GM21528 (cell line): ENCODE measurements at regions not wholly inside any gene's neighbourhood (a gene's known extent, or its start where the extent isn't known, plus 50 kb on each side); places are given as distances from the start of the nearest gene placed in this dataset.
"Not testable (repeated sequence)": the region's sequence is repeated elsewhere in the genome, so short reads cannot be mapped to it uniquely, and the experiment has no call there.

Source experiments
- ATAC-seq: cut with Tn5 transposase; IDR thresholded peaks from one replicate; pipeline ENCODE4 v1.9.1; 2021; ENCODE audit warnings: mild to moderate bottlenecking, moderate library complexity; ENCODE audit not compliant: unreplicated experiment, low FRiP score

DNA sequence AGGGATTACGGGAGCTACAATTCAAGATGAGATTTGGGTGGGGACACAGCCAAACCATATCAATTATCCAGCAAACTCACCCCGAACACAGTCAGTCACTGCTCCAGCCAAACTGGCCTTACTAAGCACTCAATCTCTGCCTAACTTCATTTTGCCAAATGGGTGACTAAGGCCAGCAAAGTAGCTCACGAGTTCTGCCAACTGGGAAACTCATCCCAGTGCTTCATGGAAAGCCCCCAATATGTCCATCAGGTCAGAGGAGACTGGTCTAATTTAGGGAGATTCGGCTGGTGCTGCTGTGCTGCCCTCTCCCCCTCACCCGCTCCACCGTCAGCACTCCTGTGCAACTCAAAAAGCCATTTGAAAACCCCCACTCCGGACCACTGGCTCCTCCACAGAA lies 324.0 kb downstream of the FOXO1 start:
- no peak for ATAC-seq

- ATAC-seq: no peak
Observed at GRCh38 chr13:40342901-40343300, 323.5 kb downstream of the FOXO1 start.

DNA sequence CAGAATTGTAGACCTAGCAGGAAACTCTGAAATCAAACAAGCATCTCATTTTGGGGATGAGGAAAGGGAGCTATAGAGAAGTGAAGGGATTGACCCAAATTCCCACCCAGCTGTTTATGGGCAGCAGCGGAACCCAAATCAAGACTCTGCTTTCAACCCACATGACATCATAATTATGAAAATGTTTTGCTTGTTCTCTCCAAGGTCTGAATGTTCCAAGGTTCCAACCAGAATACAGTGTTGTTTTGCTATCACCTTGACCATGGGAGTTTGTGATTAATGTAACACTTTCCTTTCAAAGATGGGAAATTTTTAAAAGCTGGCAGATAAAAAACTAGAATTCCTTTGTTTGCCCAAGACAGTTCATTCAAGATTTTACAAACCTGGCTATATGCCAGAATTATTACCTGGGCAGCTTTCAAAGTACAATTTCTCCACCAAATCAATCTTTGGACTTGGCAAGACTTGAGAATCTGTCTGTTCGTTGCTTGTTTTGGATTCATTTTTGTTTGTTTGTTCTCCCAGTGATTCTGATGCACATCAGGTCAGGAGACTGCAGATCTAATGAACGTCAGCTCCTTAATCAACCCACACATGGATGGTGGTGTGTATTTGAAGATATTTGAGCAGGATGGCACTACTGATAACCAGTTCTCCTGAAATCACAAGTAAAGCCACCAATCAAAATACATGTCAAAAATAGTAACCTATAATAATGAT lies 322.7 kb downstream of the FOXO1 start:
- ATAC-seq: no peak

DNA sequence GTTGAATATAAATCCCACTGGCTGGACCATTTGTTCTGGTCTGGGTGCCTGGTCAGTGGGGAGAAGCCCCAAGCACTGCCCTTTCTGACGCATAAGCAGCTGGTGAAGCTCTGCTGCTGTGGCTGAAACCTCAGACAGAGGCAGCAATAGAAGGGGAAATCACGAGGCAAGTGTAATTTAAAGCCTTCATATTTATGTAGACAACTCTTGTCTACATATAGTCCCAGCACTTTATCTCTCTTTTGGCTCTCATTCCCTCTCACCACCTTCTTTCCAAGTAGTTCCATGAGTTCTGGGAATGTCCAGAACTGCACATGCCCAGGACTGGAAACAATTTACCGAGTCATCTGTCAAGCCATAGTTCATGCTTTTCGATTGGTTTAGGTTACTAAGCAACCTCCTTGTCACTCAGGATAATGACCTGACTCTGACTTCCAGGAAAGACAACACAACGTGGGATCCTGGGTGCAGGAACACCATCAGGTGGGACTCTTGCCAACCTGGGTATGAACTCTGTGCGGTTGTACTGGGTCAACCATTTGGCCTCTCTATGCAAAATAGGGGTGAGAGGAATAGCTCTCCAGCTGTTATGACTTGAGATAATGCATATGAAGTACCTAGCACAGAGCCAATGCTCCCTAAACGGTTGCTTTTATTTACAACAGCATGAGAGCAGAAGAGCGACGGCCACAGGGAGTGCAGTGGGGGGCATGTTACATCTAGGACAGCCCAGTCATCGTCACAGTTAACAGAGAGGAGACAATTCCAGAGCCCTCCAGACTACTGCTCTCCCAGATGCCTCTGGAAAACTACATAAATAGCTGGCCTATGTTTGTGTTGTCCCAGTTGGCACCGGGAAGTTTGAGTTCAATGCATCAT lies 321.9 kb downstream of the FOXO1 start:
- no peak for ATAC-seq

DNA sequence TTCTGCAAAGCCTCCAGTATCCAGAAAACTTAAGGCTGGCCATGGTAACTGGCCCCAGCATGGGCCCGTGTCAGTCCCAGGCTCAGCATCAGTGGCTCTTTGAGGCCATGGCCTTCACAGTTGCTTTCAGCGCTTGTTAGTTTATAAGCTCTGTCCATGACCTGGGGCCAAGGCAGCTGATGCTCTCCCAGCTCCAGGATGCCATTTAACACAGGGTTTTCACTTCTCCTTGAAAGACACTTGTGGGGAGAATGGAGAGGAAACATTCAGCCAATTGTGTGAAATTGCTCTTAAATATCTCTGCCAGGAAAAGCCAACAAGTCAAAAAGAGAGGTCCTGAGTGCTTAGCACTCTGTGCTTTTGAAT lies 321.3 kb downstream of the FOXO1 start:
- ATAC-seq: no peak

DNA sequence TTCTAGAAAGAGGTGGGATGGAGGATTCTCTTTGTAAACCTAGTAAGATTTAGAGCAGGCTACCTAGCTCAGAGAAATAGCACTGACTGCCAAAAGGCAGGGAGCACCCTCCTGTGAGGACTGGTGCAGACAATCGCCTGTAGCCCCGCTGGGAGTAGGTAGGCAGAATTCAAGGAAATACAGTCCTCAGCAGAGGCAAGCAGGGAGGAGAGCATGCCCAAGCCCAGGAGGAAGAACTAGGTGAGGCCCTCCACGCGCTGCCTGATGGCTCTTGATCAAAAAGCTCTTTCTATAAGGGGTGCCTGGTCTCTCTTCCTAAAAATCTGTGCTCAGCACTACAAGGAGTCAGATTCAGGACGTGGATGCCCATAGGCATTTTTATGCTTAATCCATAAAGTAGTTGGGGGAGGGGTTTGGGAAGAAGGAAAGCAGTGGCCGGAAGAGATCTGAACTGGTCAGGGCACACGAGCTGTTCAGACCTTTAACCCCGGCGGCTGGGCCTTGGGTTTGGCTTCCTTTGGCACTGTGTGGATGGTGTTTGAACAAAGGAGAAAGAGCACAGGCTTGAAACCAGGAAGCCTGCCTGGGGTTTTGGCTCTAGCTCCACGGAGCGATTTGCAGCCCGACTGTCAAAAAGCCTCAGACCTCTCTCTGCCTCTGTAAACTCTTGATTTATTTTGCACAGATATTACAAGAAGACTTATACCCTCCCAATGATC lies 320.6 kb downstream of the FOXO1 start:
- no peak for ATAC-seq

- ATAC-seq: no peak
Observed at GRCh38 chr13:40346592-40346991, 319.8 kb downstream of the FOXO1 start.

DNA sequence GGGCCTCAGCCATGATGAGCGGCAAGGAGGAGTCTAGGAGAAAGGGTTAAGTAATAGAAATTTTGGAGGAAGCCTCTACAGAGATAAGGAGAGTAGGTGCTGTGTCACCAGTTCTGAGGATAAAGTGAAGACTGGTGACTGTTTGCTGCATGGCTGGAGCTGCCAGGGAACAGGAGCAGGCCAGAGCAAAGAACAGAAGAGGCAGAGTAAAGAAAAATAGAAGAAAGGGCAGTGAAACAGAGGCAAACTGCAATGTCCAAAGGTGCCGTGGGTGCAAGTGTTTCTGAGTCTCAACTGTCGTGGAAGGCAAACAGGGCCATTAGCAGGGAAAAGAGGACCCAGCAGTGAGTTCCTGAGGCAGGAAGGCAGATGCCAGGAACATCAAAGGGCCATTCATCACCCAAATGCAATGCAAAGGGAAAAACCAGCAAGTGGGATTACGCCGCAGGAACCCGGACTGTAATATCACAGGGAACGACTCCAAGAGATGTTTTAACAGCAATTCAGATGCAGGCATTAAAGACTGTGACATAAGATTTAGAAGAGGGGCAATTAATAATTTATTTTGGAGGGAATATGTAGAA lies 318.3 kb downstream of the FOXO1 start:
- ATAC-seq: no peak

DNA sequence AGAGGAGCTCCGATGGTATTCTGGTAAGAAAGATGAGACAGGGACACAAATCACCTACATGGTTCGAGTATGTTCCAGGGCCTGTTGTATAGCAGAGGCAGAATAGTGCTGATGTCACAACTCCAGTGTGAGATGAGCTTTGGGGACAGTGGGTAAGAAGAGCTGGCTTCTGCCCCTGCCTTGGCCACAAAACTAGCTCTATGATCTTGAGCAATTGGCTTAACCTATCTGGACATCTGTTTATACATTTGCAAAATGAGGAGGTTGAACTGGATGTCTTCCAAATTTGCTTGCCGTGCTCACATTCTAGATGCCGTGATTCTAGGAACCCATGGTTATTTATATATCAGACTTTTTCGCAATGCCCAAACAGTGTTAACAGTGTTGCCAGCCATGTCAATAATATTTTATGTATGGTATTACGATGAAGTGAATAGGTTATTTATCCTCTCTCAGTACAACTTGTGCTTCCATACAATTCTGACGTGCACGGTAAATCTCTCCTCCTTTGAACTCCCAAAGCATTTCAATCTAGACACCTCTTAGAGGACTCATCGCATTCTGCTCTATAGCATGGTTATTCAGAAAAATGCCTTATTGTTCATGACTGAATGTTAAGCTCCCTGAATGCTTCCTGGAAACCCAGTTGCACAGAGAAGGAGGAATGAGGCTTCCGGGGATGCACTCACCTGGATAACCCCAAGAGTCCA lies 316.0 kb downstream of the FOXO1 start:
- ATAC-seq: no peak

DNA sequence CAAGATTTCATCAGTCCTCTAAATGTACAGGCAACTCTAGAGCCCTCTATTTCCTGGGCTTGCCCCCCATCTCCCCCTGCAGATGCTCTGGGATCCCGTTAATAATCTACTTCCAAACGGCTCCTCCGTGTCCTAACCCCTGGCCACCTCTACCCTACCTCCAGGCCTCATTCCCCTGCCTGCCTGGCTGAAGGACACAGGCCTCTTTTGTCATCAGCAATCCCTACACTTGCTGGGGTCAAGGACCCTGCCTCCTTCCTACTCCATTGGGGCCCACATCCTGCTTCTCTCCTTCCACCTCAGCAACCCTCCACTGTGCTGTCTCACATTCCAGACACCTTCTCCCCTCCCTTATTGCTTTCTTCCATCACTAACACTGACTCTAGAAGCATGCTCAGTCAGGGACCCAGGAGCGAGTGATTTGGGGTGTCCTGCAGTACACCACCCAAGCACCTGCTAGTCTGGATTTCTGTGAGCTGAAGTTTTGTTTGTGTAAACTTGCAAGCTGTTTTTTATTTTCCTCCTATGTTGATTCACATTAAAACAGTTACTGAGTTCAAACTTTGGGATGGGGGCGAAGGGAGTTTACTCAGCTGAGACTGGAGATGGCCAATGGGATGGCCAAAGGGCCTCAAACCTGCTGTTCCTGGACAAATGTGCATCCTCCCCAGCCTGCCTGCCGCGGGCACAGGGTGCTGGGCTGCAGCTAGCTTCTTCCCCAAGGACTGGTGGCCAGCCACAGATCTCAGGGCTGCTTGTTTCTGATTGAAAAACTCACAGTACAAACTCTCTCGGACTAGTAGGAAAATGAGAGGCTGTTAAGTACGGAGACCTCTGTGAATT lies 314.7 kb downstream of the FOXO1 start:
- no peak for ATAC-seq

DNA sequence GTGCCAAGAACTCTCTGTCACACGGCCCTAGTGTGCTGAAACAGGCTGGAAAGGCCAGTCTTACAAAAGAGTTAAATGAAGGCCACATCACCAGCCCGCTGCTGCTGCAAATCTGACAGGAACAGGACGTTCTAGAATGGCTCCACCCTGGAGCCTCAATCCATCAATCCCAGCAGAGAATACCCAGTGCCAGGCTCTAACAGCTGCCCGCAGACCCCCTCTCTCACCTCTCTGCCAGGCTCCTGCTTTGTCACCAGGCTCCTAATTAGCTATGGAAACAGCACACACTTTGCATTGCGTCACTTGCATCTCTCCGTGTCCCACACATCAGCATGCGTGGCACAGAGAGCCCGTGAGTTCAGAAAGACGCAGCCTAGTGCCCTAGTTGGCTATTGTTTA lies 314.1 kb downstream of the FOXO1 start:
- no peak for ATAC-seq

DNA sequence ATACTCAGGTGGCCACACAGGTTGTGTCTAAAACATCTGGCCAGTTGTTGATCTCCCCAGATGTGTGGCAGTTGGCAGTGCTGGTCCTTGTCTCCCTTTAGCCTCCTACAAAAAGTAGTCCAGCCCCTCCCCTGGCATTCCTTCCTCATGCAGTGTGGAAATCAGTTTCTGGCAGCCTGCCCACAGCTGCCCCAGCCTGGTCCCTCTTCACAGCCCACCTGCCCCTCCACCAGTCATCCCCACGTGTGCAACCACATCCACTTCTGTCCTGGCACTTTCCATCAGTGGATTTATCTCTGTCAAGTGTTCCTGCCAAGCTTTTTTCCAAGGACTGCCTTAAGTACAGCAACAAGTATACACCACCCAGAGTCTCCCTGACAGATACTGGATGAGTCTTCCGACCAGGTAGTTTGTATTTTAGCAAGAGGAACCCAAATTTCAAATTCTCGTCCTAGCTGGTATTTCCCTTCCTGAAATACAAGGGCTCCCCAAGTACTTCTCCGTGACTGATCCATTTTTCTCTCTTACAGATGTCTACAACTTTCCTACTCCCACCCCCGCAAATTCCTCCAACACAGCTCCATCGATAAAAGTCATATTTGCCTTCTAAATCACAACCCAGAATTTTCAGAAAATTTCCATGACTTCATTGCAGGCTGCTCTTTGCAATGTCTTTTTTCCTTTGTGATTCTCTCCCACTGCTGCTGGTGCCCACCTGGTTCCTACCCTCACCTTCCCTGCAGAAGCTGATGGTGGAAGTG lies 313.5 kb downstream of the FOXO1 start:
- ATAC-seq: no peak

GRCh38 chr13:40355126-40355724 lies 311.2 kb downstream of the FOXO1 start:
- ATAC-seq: no peak

DNA sequence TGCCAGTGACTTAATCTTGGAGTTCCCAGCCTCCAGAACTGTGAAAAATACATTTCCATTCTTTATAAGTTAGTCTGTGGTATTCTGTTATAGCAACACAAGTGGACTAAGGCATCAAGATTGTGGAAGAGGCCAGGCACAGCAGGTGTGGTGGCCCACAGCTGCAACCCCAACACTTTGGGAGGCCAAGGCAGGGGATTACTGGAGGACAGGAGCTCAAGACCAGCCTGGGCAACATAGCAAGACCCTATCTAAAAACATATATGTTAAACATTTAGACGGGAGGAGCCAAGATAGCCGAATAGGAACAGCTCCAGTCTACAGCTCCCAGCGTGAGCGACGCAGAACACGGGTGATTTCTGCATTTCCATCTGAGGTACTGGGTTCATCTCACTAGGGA lies 310.4 kb downstream of the FOXO1 start:
- ATAC-seq: no peak

DNA sequence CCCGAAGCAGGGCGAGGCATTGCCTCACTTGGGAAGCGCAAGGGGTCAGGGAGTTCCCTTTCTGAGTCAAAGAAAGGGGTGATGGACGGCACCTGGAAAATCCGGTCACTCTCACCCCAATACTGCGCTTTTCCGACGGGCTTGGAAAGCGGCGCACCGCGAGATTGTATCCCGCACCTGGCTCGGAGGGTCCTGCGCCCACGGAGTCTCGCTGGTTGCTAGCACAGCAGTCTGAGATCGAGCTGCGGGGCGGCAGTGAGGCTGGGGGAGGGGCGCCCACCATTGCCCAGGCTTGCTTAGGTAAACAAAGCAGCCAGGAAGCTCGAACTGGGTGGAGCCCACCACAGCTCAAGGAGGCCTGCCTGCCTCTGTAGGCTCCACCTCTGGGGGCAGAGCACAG lies 310.0 kb downstream of the FOXO1 start:
- not testable (repeated sequence) for ATAC-seq

GRCh38 chr13:40362502-40362901 lies 303.9 kb downstream of the FOXO1 start:
- no peak for ATAC-seq

DNA sequence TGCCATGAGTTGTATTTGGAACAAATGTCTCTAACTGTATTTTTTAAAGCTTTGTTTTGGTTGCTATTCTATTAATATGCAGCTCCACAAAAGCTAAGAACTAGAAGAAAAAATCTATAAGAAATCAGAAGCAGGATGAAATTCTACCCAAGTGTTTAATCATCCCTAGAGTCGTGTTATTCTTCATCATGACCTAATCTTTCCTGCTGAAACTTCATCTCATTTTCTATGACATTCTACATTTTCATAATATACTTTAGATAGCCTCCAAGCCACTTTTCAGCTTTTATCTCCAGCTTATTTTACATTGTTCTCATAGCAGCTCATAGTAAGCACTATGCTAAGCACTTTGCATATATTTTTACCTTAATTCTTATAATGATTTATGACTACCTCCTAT lies 302.8 kb downstream of the FOXO1 start:
- no peak for ATAC-seq

DNA sequence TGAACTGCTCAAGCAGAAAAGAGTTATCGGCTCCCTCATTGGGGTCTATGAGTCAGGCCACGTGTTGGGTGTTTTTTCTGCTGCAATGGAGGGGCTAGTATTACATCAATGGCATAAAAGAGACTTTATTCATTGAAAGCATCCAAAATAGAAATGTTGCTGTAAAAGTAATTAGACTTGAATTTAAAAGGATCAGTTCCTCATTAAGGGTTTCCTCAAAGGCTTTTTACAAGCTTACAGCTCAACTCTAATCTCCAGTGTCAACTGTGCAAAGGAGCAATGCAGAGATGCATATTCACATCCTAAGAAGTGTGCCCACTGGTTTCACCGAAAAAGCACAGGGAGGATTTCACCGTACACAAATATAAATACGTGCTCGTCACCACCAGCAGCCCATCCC lies 300.3 kb downstream of the FOXO1 start:
- ATAC-seq: no peak
